ENCODE measurements at regions not wholly inside any gene's neighbourhood (a gene's known extent, or its start where the extent isn't known, plus 50 kb on each side); places are given as distances from the start of the nearest gene placed in this dataset.

- TF ChIP-seq CTCF (conservative IDR thresholded peaks at IDR 0.05; ENCODE audit: control insufficient read depth, insufficient read depth, low read depth, low read length), result no peak
- no peak for DNase-seq (ENCODE audit: low read depth)
- H3K4me3 ChIP-seq (ENCODE audit: control insufficient read depth, low read depth, low read length), result no peak overlapping the region
Observed at GRCh38 chr2:94939349-94939748, 68.1 kb downstream of the TEKT4 start.

GRCh38 chr2:94947097-94948016 is 76.1 kb downstream of the TEKT4 start:
- H3K4me3 ChIP-seq (ENCODE audit: control insufficient read depth, low read depth, low read length), result no peak overlapping the region
- no peak for DNase-seq (ENCODE audit: low read depth)
- no peak for TF ChIP-seq CTCF (conservative IDR thresholded peaks at IDR 0.05; ENCODE audit: control insufficient read depth, insufficient read depth, low read depth, low read length)

- no peak for TF ChIP-seq CTCF (conservative IDR thresholded peaks at IDR 0.05; ENCODE audit: control insufficient read depth, insufficient read depth, low read depth, low read length)
- H3K4me3 ChIP-seq (ENCODE audit: control insufficient read depth, low read depth, low read length), result no peak overlapping the region
- no peak for DNase-seq (ENCODE audit: low read depth)
Observed at GRCh38 chr2:94955702-94956101, 69.8 kb upstream of the MAL start.

DNA sequence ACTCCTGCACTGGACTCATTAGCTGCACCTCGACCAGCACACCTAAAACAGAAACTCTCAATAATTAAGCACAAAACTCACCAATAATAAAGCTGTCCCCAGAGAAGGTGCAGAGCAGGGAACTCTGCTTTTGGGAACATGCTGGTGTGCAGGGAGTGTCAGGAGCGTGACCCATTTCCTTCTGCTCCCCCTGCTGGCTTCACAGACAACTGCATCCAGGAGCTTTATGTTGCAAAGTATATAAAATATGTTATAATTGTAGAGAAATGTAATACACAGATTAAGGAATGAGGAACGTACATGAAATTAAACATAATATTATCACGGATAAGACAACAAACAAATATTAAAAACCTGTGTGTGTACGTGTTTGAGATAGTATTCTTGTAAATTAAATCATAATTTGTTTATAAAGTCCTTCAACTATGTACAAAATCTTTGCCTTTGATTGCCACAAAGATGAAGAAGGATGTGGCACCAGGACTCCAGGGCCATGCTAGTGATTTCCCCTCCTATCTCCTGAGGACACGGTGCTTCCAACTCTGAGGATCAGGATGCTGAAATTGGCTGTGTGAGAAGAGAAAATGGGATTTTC is 68.6 kb upstream of the MAL start:
- H3K4me3 ChIP-seq (ENCODE audit: control insufficient read depth, low read depth, low read length), result no peak overlapping the region
- peak; percentile 86 for TF ChIP-seq CTCF (conservative IDR thresholded peaks at IDR 0.05; ENCODE audit: control insufficient read depth, insufficient read depth, low read depth, low read length)
- peak; percentile 26 for DNase-seq (ENCODE audit: low read depth)

- no peak overlapping the region for H3K4me3 ChIP-seq (ENCODE audit: control insufficient read depth, low read depth, low read length)
- DNase-seq (ENCODE audit: low read depth), result no peak
- no peak for TF ChIP-seq CTCF (conservative IDR thresholded peaks at IDR 0.05; ENCODE audit: control insufficient read depth, insufficient read depth, low read depth, low read length)
Observed at GRCh38 chr2:94958245-94958644, 67.3 kb upstream of the MAL start.

GRCh38 chr2:94960266-94960665 is 65.2 kb upstream of the MAL start:
- no peak overlapping the region for H3K4me3 ChIP-seq (ENCODE audit: control insufficient read depth, low read depth, low read length)
- no peak for DNase-seq (ENCODE audit: low read depth)
- no peak for TF ChIP-seq CTCF (conservative IDR thresholded peaks at IDR 0.05; ENCODE audit: control insufficient read depth, insufficient read depth, low read depth, low read length)

All from fibroblast of mammary gland (primary cell).